Kidney (tissue), 13 donors: ENCODE measurements at regions not wholly inside any gene's neighbourhood (a gene's known extent, or its start where the extent isn't known, plus 50 kb on each side); places are given as distances from the start of the nearest gene placed in this dataset.

Source experiments
- DNase-seq, 5 donors: peaks; one replicate each; pipeline ENCODE4 v3.0.0-alpha.2; 2013 to 2020
- FAIRE-seq: peaks from 2 replicates; lab custom pipeline; 2012; peaks lifted over from hg19 to GRCh38; lab: Jason Lieb, UNC
- H3K27ac ChIP-seq, 2 donors: one replicate each; pipeline ENCODE4 v1.7.0; 2013; ENCODE audit warnings: low read depth in 2 of 2, low read length in 2 of 2, inconsistent platforms in 1 of 2
- H3K27me3 ChIP-seq: one replicate; pipeline ENCODE4 v1.7.1; 2013; ENCODE audit warnings: low read length, inconsistent platforms; ENCODE audit not compliant: control insufficient read depth, insufficient read depth
- H3K36me3 ChIP-seq, 3 donors: one replicate each; pipeline versions ENCODE4 v1.7.0 to v1.7.1; 2013; ENCODE audit warnings: low read length in 3 of 3, control low read depth in 1 of 3, inconsistent platforms in 1 of 3; ENCODE audit not compliant: insufficient read depth in 3 of 3, control insufficient read depth in 2 of 3
- H3K4me1 ChIP-seq, 3 donors: one replicate each; pipeline versions ENCODE4 v1.7.0 to v1.7.1; 2013; ENCODE audit warnings: low read length in 3 of 3, inconsistent platforms in 1 of 3, low read depth in 1 of 3; ENCODE audit not compliant: control insufficient read depth in 2 of 3, insufficient read depth in 2 of 3
- H3K4me3 ChIP-seq, 3 donors: one replicate each; pipeline versions ENCODE4 v1.7.0 to v1.8.1; 2013; ENCODE audit warnings: low read length in 3 of 3, control low read depth in 1 of 3, inconsistent platforms in 1 of 3
- H3K9ac ChIP-seq, 3 donors: one replicate each; pipeline versions ENCODE4 v1.7.0 to v1.7.1; 2013; ENCODE audit warnings: low read length in 3 of 3, control low read depth in 1 of 3, inconsistent platforms in 1 of 3
- H3K9me3 ChIP-seq, 3 donors: one replicate each; pipeline versions ENCODE4 v1.7.0 to v1.7.1; 2013; ENCODE audit warnings: low read length in 3 of 3, control low read depth in 1 of 3, inconsistent platforms in 1 of 3; ENCODE audit not compliant: control insufficient read depth in 2 of 3, insufficient read depth in 1 of 3
- intact Hi-C: fragments of 100-400 bp; cut with DNase I; formaldehyde crosslinking; loops from one replicate; pipeline ENCODE4 v1.11.1; 2022
- TF ChIP-seq, protein P1 (sequence below): IDR thresholded peaks from 3 replicates; pipeline ENCODE4 v1.5.1; 2012; ENCODE audit warnings: mild to moderate bottlenecking, moderate library complexity, borderline replicate concordance; ENCODE audit not compliant: insufficient read depth; ENCODE audit errors: extremely low read depth
- donor health status: control.
- donor health status: control.
- donor health status: control.
- donor health status: control.
- donor health status: control.
- donor health status: DM: yes; HTN: yes; CAD: no.
- donor health status: Normal renal cell carcinoma (clear cell type).

DNA sequence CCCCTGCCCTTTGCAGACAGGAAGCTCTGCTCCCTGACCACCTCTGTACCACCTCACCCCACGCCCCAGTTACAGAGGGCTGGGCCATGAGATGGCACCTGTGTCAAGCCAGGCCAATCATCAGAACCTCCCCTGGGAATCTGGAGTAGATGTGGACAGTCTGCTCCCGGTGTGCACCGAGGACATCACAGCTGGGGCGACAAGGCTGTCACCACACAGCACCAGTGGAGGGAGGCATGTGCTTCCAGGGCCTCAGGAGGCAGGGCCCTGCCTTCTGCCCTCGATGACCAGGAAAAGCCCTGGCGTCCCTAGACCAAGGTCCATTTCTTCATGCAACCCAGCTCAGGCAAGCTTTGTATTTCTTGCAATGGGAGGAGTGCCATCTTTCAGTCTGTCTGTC is 309.5 kb downstream of the CTTN start:
- Histone ChIP-seq H3K27me3 (no peaks in the 10 kb centered on the region), H3K4me3 (no peak overlapping the region), H3K9me3 (no peaks in the 10 kb centered on the region), H3K4me1 (no peaks in the 10 kb centered on the region), H3K27ac (no peak overlapping the region), H3K36me3 (no peaks in the 10 kb centered on the region), H3K9ac (no peak overlapping the region)
- DNase-seq = peak in 1 of 5 donors; percentile 51
- intact Hi-C loops = no loop called here
- FAIRE-seq = no peak
- TF ChIP-seq, protein P1, sequence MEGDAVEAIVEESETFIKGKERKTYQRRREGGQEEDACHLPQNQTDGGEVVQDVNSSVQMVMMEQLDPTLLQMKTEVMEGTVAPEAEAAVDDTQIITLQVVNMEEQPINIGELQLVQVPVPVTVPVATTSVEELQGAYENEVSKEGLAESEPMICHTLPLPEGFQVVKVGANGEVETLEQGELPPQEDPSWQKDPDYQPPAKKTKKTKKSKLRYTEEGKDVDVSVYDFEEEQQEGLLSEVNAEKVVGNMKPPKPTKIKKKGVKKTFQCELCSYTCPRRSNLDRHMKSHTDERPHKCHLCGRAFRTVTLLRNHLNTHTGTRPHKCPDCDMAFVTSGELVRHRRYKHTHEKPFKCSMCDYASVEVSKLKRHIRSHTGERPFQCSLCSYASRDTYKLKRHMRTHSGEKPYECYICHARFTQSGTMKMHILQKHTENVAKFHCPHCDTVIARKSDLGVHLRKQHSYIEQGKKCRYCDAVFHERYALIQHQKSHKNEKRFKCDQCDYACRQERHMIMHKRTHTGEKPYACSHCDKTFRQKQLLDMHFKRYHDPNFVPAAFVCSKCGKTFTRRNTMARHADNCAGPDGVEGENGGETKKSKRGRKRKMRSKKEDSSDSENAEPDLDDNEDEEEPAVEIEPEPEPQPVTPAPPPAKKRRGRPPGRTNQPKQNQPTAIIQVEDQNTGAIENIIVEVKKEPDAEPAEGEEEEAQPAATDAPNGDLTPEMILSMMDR = no peak

DNA sequence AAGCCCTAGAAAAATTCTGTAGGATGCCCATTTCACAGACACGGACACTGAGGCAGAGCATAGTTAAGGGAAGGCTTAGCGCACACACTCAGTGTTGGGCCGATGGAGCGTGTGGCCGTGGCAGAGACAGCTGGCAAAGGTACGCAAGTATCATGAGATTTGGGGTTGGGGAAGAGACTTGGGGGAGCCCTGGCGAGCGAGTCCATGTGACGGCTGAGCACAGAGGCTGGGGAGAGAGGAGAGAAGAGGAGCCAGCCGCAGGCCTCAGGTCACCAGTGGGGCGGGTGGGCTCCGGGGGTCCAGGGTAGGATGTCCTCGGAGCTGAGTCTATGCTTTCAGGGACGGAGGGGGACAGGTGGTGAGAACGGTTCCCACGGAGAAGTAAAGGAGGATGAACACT is 311.3 kb downstream of the CTTN start:
- H3K36me3 ChIP-seq = no peaks in the 10 kb centered on the region
- no peaks in the 10 kb centered on the region for H3K27me3 ChIP-seq
- no peaks in the 10 kb centered on the region for H3K9me3 ChIP-seq
- no peak overlapping the region for H3K27ac ChIP-seq
- H3K4me3 ChIP-seq = no peak overlapping the region
- intact Hi-C loops = no loop called here
- H3K9ac ChIP-seq = no peak overlapping the region
- no peaks in the 10 kb centered on the region for H3K4me1 ChIP-seq
- DNase-seq = no peak
- TF ChIP-seq, protein P1 = no peak
- FAIRE-seq = no peak

DNA sequence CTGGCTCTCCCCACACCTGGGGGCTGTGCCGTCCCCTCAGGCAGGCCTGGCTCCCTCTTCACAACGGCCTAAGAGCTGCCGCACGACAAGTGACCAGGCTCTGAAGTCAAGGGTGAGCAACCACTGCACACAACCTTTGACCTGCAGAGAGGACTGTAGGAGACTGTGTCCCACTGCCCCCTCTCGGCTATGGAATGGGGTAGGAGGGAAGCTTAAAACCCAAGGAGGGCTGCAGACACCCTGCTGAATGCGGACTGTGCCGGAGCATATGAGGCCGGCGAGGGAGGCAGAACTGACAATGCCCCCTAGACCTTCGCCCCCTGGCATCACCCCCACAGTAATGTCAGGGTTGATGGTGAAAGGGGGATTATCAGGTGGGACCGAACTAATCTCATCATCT is 311.9 kb downstream of the CTTN start:
- no peak for DNase-seq
- no peak for FAIRE-seq
- Histone ChIP-seq H3K4me3 (no peak overlapping the region), H3K36me3 (no peaks in the 10 kb centered on the region), H3K27me3 (no peaks in the 10 kb centered on the region), H3K4me1 (no peaks in the 10 kb centered on the region), H3K9me3 (no peaks in the 10 kb centered on the region), H3K9ac (no peak overlapping the region), H3K27ac (no peak overlapping the region)
- intact Hi-C loops = no loop called here
- TF ChIP-seq, protein P1 = no peak

DNA sequence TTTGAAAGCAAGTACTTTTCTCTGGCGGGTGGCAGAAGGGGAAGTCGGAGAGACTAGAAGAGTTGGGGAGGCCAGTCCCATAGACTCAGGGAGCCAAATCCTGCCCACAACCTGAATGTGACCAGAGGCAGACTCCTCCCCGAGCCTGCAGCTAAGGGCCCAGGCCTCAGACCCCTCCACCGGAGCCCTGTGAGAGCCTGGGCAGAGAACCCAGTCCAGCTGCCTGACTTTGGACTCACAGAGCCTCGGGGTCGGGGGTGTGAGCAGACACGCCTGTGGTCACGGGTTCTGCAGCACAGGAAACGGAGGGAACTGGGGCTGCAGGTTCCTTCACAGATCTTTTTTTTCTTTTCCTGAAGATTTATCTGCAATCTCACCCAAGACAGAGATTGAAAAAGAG is 312.3 kb downstream of the CTTN start:
- H3K4me1 ChIP-seq = no peaks in the 10 kb centered on the region
- H3K36me3 ChIP-seq = no peaks in the 10 kb centered on the region
- intact Hi-C loops = no loop called here
- H3K9ac ChIP-seq = no peak overlapping the region
- no peaks in the 10 kb centered on the region for H3K9me3 ChIP-seq
- no peak overlapping the region for H3K27ac ChIP-seq
- H3K4me3 ChIP-seq = no peak overlapping the region
- FAIRE-seq = no peak
- no peaks in the 10 kb centered on the region for H3K27me3 ChIP-seq
- TF ChIP-seq, protein P1 = no peak
- DNase-seq = peak in 2 of 5 donors; percentile 31 to 47
